CD14-positive monocyte (primary cell): ENCODE measurements at regions not wholly inside any gene's neighbourhood (a gene's known extent, or its start where the extent isn't known, plus 50 kb on each side); places are given as distances from the start of the nearest gene placed in this dataset.

Experiments used
- DNase-seq, 3 donors: peaks; one replicate each; pipeline ENCODE4 v3.0.0-alpha.2; 2011 to 2022
- H2AFZ ChIP-seq: 2 replicates; pipeline ENCODE4 v1.6.0; 2012; ENCODE audit warnings: mild to moderate bottlenecking, low read depth, low read length, inconsistent platforms; ENCODE audit not compliant: insufficient read depth, poor library complexity, severe bottlenecking
- H3K27ac ChIP-seq, 2 donors: 1 replicate in 1 of 2; 2 replicates in 1 of 2; pipeline ENCODE4 v1.5.1; 2012 to 2013; ENCODE audit warnings: low read length in 2 of 2, control low read depth in 1 of 2, inconsistent platforms in 1 of 2, low read depth in 1 of 2, mild to moderate bottlenecking in 1 of 2
- H3K27me3 ChIP-seq, 2 donors: one replicate each; pipeline versions ENCODE4 v1.6.0 to v1.6.1; 2011 to 2013; ENCODE audit warnings: low read length in 2 of 2; ENCODE audit not compliant: control insufficient read depth in 2 of 2, insufficient read depth in 2 of 2
- H3K36me3 ChIP-seq, 2 donors: replicated peaks in 1 of 2; 1 replicate in 1 of 2; 2 replicates in 1 of 2; pipeline versions ENCODE4 v1.5.1 to v1.6.1; 2012 to 2013; ENCODE audit warnings: low read length in 2 of 2, control low read depth in 1 of 2, inconsistent platforms in 1 of 2, mild to moderate bottlenecking in 1 of 2; ENCODE audit not compliant: insufficient read depth in 2 of 2, control insufficient read depth in 1 of 2
- H3K4me1 ChIP-seq, 2 donors: 1 replicate in 1 of 2; 2 replicates in 1 of 2; pipeline versions ENCODE4 v1.5.1 to v1.6.1; 2012 to 2013; ENCODE audit warnings: low read length in 2 of 2, control low read depth in 1 of 2, inconsistent platforms in 1 of 2, mild to moderate bottlenecking in 1 of 2, moderate library complexity in 1 of 2; ENCODE audit not compliant: insufficient read depth in 2 of 2, control insufficient read depth in 1 of 2
- H3K4me2 ChIP-seq: replicated peaks from 2 replicates; pipeline ENCODE3; 2012; ENCODE audit warnings: low read length, moderate library complexity, mild to moderate bottlenecking; ENCODE audit not compliant: poor library complexity, severe bottlenecking; ENCODE audit errors: extremely low read depth
- H3K4me3 ChIP-seq, 3 experiments: fragments of 200-600 bp in 1 of 3; sonication (generic) in 1 of 3; replicated peaks in 1 of 3; 1 replicate in 2 of 3; 2 replicates in 1 of 3; pipeline ENCODE4 v1.5.1; 2011 to 2013; ENCODE audit warnings: low read length in 3 of 3, mild to moderate bottlenecking in 3 of 3, control low read depth in 2 of 3, low read depth in 2 of 3, inconsistent platforms in 1 of 3, moderate library complexity in 1 of 3
- H3K79me2 ChIP-seq: 2 replicates; pipeline ENCODE4 v1.6.0; 2012; ENCODE audit warnings: mild to moderate bottlenecking, control low read depth, inconsistent platforms, low read length, moderate library complexity; ENCODE audit not compliant: insufficient read depth
- H3K9ac ChIP-seq: 2 replicates; pipeline ENCODE4 v1.6.0; 2017; ENCODE audit warnings: low read length, mild to moderate bottlenecking; ENCODE audit not compliant: insufficient read depth, poor library complexity, severe bottlenecking
- H3K9me3 ChIP-seq, 2 donors: replicated peaks in 1 of 2; 1 replicate in 1 of 2; 2 replicates in 1 of 2; pipeline versions ENCODE4 v1.5.1 to v1.6.1; 2012 to 2013; ENCODE audit warnings: low read length in 2 of 2, control low read depth in 1 of 2; ENCODE audit not compliant: control insufficient read depth in 1 of 2, insufficient read depth in 1 of 2
- H4K20me1 ChIP-seq: 2 replicates; pipeline ENCODE4 v1.6.0; 2012; ENCODE audit warnings: mild to moderate bottlenecking, low read length, control low read depth, moderate library complexity; ENCODE audit not compliant: insufficient read depth
- H3K27ac Mint-ChIP-seq, 7 donors: one replicate each; pipeline ENCODE4 v1.8.0; 2020; ENCODE audit warnings: mild to moderate bottlenecking in 7 of 7, mixed read lengths in 7 of 7, moderate library complexity in 6 of 7, inconsistent platforms in 2 of 7
- H3K27me3 Mint-ChIP-seq, 3 donors: one replicate each; pipeline ENCODE4 v1.8.0; 2021 to 2022; ENCODE audit warnings: low read depth in 3 of 3, mild to moderate bottlenecking in 3 of 3, mixed read lengths in 3 of 3, moderate library complexity in 3 of 3, inconsistent platforms in 1 of 3
- H3K36me3 Mint-ChIP-seq, 2 donors: one replicate each; pipeline ENCODE4 v1.8.0; 2020; ENCODE audit warnings: mixed read lengths in 2 of 2, inconsistent platforms in 1 of 2, mild to moderate bottlenecking in 1 of 2
- H3K4me1 Mint-ChIP-seq: one replicate; pipeline ENCODE4 v1.8.0; 2020; ENCODE audit warnings: mild to moderate bottlenecking, mixed read lengths
- H3K4me3 Mint-ChIP-seq, 2 donors: one replicate each; pipeline ENCODE4 v1.8.0; 2020; ENCODE audit warnings: mild to moderate bottlenecking in 2 of 2, mixed read lengths in 2 of 2, moderate library complexity in 1 of 2
- H3K9me3 Mint-ChIP-seq, 7 donors: one replicate each; pipeline ENCODE4 v1.8.0; 2020 to 2022; ENCODE audit warnings: mixed read lengths in 7 of 7, mild to moderate bottlenecking in 6 of 7, moderate library complexity in 6 of 7, inconsistent platforms in 2 of 7
- WGBS: methylation state at CpG from one replicate; pipeline ENCODE4 v1.1.5; 2013; ENCODE audit warnings: missing lambda C conversion rate; ENCODE audit not compliant: insufficient coverage; 5-methylcytosine and 5-hydroxymethylcytosine counted together
- intact Hi-C, 2 donors: fragments of 100-400 bp; cut with micrococcal nuclease; formaldehyde crosslinking; loops; one replicate each; pipeline versions ENCODE4 v1.15.0 to v1.15.1; 2023
- TF ChIP-seq, protein P1 (sequence below): fragments of 200-600 bp; IDR thresholded peaks from one replicate; pipeline ENCODE4 v1.8.0; 2022; ENCODE audit warnings: antibody characterized with exemption, mild to moderate bottlenecking

DNA sequence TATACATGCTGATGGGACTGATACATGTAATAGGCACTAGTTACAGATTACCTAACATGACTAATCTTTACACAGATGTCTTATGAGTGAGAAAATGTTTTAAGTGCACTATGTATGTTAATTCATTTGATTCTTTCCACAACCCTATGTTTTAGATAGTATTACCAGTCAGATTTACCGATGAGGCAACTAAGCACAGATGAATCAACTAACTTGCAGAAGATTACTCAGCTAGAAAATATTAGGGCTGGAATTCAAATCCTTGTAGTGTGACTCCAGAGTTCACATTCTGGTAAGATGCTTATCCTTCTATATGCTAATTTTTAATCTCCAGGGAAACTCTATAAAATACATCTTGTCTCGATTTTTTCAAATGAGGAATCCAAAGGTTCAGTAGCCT is 964.9 kb downstream of the REEP3 start:
- Histone ChIP-seq H3K4me1 (no peaks in the 10 kb centered on the region), H3K9me3 (peaks cover 0 to 4% of the 10 kb centered on the region in 2 donors), H3K4me3 (no peak overlapping the region), H3K9ac (no peak overlapping the region), H3K79me2 (no peaks in the 10 kb centered on the region), H3K36me3 (no peaks in the 10 kb centered on the region), H3K27ac (no peak overlapping the region), H3K27me3 (no peaks in the 10 kb centered on the region), H4K20me1 (no peaks in the 10 kb centered on the region), H3K4me2 (no peak overlapping the region), H2AFZ (no peak overlapping the region)
- no CpG with 5 or more reads among the region's 2 CpGs for WGBS
- no peak overlapping the region for H3K4me3 Mint-ChIP-seq
- H3K27ac Mint-ChIP-seq = no peak overlapping the region
- TF ChIP-seq, protein P1, sequence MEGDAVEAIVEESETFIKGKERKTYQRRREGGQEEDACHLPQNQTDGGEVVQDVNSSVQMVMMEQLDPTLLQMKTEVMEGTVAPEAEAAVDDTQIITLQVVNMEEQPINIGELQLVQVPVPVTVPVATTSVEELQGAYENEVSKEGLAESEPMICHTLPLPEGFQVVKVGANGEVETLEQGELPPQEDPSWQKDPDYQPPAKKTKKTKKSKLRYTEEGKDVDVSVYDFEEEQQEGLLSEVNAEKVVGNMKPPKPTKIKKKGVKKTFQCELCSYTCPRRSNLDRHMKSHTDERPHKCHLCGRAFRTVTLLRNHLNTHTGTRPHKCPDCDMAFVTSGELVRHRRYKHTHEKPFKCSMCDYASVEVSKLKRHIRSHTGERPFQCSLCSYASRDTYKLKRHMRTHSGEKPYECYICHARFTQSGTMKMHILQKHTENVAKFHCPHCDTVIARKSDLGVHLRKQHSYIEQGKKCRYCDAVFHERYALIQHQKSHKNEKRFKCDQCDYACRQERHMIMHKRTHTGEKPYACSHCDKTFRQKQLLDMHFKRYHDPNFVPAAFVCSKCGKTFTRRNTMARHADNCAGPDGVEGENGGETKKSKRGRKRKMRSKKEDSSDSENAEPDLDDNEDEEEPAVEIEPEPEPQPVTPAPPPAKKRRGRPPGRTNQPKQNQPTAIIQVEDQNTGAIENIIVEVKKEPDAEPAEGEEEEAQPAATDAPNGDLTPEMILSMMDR = no peak
- H3K27me3 Mint-ChIP-seq = peaks cover 0 to 2% (median 0%) of the 10 kb centered on the region in 3 donors
- intact Hi-C loops = no loop called here
- H3K9me3 Mint-ChIP-seq = peaks cover 3 to 11% (median 5%) of the 10 kb centered on the region in 7 donors
- DNase-seq = no peak
- H3K4me1 Mint-ChIP-seq = no peaks in the 10 kb centered on the region
- no peaks in the 10 kb centered on the region for H3K36me3 Mint-ChIP-seq

DNA sequence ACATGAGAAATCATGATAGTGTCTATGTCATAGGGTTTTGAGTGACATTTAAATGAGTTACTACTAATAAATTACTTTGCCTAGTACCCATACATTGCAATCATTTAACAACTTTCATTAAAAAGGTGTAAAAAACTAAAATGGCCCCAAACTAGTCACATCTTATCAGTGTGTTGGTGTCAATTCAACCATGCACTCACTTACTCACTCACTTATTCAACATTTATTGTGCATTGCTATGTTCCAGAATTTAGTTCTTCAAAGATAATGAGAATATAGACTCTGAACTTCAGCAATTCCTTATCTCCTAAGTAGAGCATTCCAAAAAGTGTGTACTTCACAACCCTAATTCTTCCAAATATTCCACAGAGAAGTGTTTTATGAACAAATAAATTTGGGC is 965.7 kb downstream of the REEP3 start:
- Mint-ChIP-seq H3K4me1 (no peaks in the 10 kb centered on the region), H3K4me3 (no peak overlapping the region), H3K27ac (no peak overlapping the region), H3K36me3 (no peaks in the 10 kb centered on the region), H3K27me3 (peaks cover 0 to 2% (median 0%) of the 10 kb centered on the region in 3 donors), H3K9me3 (peaks cover 3 to 11% (median 5%) of the 10 kb centered on the region in 7 donors)
- Histone ChIP-seq H3K36me3 (no peaks in the 10 kb centered on the region), H3K4me3 (no peak overlapping the region), H3K9me3 (peaks cover 0 to 4% of the 10 kb centered on the region in 2 donors), H3K9ac (no peak overlapping the region), H4K20me1 (no peaks in the 10 kb centered on the region), H3K27me3 (no peaks in the 10 kb centered on the region), H3K4me2 (no peak overlapping the region), H2AFZ (no peak overlapping the region), H3K79me2 (no peaks in the 10 kb centered on the region), H3K4me1 (no peaks in the 10 kb centered on the region), H3K27ac (no peak overlapping the region)
- TF ChIP-seq, protein P1 = no peak
- intact Hi-C loops = no loop called here
- DNase-seq = no peak
